ENCODE measurements at regions not wholly inside any gene's neighbourhood (a gene's known extent, or its start where the extent isn't known, plus 50 kb on each side); places are given as distances from the start of the nearest gene placed in this dataset.

GRCh38 chr5:5881294-5881693, 458.8 kb downstream of the ICE1 start:
- TF ChIP-seq POLR2A (IDR thresholded peaks at IDR 0.05), result no peak
- no peak for TF ChIP-seq EP300 (IDR thresholded peaks at IDR 0.05)
- TF ChIP-seq CTCF (IDR thresholded peaks at IDR 0.05), result no peak
